HepG2 (cell line): ENCODE measurements at regions not wholly inside any gene's neighbourhood (a gene's known extent, or its start where the extent isn't known, plus 50 kb on each side); places are given as distances from the start of the nearest gene placed in this dataset.

Experiments
- E2F2 ChIP-seq: sonication (generic); formaldehyde crosslinking; IDR thresholded peaks from 2 replicates; pipeline ENCODE4 v1.4.0; 2020; ENCODE audit warnings: missing genetic modification reagents, borderline replicate concordance
- HMG20A ChIP-seq: IDR thresholded peaks from 2 replicates; pipeline ENCODE4 v1.6.1; 2016; ENCODE audit warnings: borderline replicate concordance
- ZBTB4 ChIP-seq: sonication (generic); formaldehyde crosslinking; IDR thresholded peaks from 2 replicates; pipeline ENCODE4 v1.4.0; 2020; ENCODE audit warnings: missing genetic modification reagents, mild to moderate bottlenecking, borderline replicate concordance
- ZNF775 ChIP-seq: sonication (generic); formaldehyde crosslinking; IDR thresholded peaks from 2 replicates; pipeline ENCODE4 v1.4.0; 2020; ENCODE audit warnings: missing genetic modification reagents, mild to moderate bottlenecking, moderate library complexity, borderline replicate concordance
- ZSCAN5A ChIP-seq: sonication (generic); formaldehyde crosslinking; IDR thresholded peaks from 2 replicates; pipeline ENCODE4 v1.8.0; 2022; ENCODE audit warnings: mild to moderate bottlenecking, missing genetic modification reagents, borderline replicate concordance

GRCh38 chr15:21262851-21263425, 177.4 kb downstream of the POTEB3 start:
- TF ChIP-seq E2F2 (CRISPR knock-in tag): no peak
- TF ChIP-seq ZSCAN5A (CRISPR knock-in tag): no peak
- no peak for TF ChIP-seq HMG20A (CRISPR knock-in tag)
- no peak for TF ChIP-seq ZBTB4 (CRISPR knock-in tag)
- TF ChIP-seq ZNF775 (CRISPR knock-in tag): no peak
